CD14-positive monocyte (primary cell): ENCODE measurements at regions not wholly inside any gene's neighbourhood (a gene's known extent, or its start where the extent isn't known, plus 50 kb on each side); places are given as distances from the start of the nearest gene placed in this dataset.

Source experiments
- DNase-seq, 3 donors: peaks; one replicate each; pipeline ENCODE4 v3.0.0-alpha.2; 2011 to 2022
- H2AFZ ChIP-seq: 2 replicates; pipeline ENCODE4 v1.6.0; 2012; ENCODE audit warnings: mild to moderate bottlenecking, low read depth, low read length, inconsistent platforms; ENCODE audit not compliant: insufficient read depth, poor library complexity, severe bottlenecking
- H3K27ac ChIP-seq, 2 donors: 1 replicate in 1 of 2; 2 replicates in 1 of 2; pipeline ENCODE4 v1.5.1; 2012 to 2013; ENCODE audit warnings: low read length in 2 of 2, control low read depth in 1 of 2, inconsistent platforms in 1 of 2, low read depth in 1 of 2, mild to moderate bottlenecking in 1 of 2
- H3K27me3 ChIP-seq, 2 donors: one replicate each; pipeline versions ENCODE4 v1.6.0 to v1.6.1; 2011 to 2013; ENCODE audit warnings: low read length in 2 of 2; ENCODE audit not compliant: control insufficient read depth in 2 of 2, insufficient read depth in 2 of 2
- H3K36me3 ChIP-seq, 2 donors: replicated peaks in 1 of 2; 1 replicate in 1 of 2; 2 replicates in 1 of 2; pipeline versions ENCODE4 v1.5.1 to v1.6.1; 2012 to 2013; ENCODE audit warnings: low read length in 2 of 2, control low read depth in 1 of 2, inconsistent platforms in 1 of 2, mild to moderate bottlenecking in 1 of 2; ENCODE audit not compliant: insufficient read depth in 2 of 2, control insufficient read depth in 1 of 2
- H3K4me1 ChIP-seq, 2 donors: 1 replicate in 1 of 2; 2 replicates in 1 of 2; pipeline versions ENCODE4 v1.5.1 to v1.6.1; 2012 to 2013; ENCODE audit warnings: low read length in 2 of 2, control low read depth in 1 of 2, inconsistent platforms in 1 of 2, mild to moderate bottlenecking in 1 of 2, moderate library complexity in 1 of 2; ENCODE audit not compliant: insufficient read depth in 2 of 2, control insufficient read depth in 1 of 2
- H3K4me2 ChIP-seq: replicated peaks from 2 replicates; pipeline ENCODE3; 2012; ENCODE audit warnings: low read length, moderate library complexity, mild to moderate bottlenecking; ENCODE audit not compliant: poor library complexity, severe bottlenecking; ENCODE audit errors: extremely low read depth
- H3K4me3 ChIP-seq, 3 experiments: fragments of 200-600 bp in 1 of 3; sonication (generic) in 1 of 3; replicated peaks in 1 of 3; 1 replicate in 2 of 3; 2 replicates in 1 of 3; pipeline ENCODE4 v1.5.1; 2011 to 2013; ENCODE audit warnings: low read length in 3 of 3, mild to moderate bottlenecking in 3 of 3, control low read depth in 2 of 3, low read depth in 2 of 3, inconsistent platforms in 1 of 3, moderate library complexity in 1 of 3
- H3K79me2 ChIP-seq: 2 replicates; pipeline ENCODE4 v1.6.0; 2012; ENCODE audit warnings: mild to moderate bottlenecking, control low read depth, inconsistent platforms, low read length, moderate library complexity; ENCODE audit not compliant: insufficient read depth
- H3K9ac ChIP-seq: 2 replicates; pipeline ENCODE4 v1.6.0; 2017; ENCODE audit warnings: low read length, mild to moderate bottlenecking; ENCODE audit not compliant: insufficient read depth, poor library complexity, severe bottlenecking
- H3K9me3 ChIP-seq, 2 donors: replicated peaks in 1 of 2; 1 replicate in 1 of 2; 2 replicates in 1 of 2; pipeline versions ENCODE4 v1.5.1 to v1.6.1; 2012 to 2013; ENCODE audit warnings: low read length in 2 of 2, control low read depth in 1 of 2; ENCODE audit not compliant: control insufficient read depth in 1 of 2, insufficient read depth in 1 of 2
- H4K20me1 ChIP-seq: 2 replicates; pipeline ENCODE4 v1.6.0; 2012; ENCODE audit warnings: mild to moderate bottlenecking, low read length, control low read depth, moderate library complexity; ENCODE audit not compliant: insufficient read depth
- H3K27ac Mint-ChIP-seq, 7 donors: one replicate each; pipeline ENCODE4 v1.8.0; 2020; ENCODE audit warnings: mild to moderate bottlenecking in 7 of 7, mixed read lengths in 7 of 7, moderate library complexity in 6 of 7, inconsistent platforms in 2 of 7
- H3K27me3 Mint-ChIP-seq, 3 donors: one replicate each; pipeline ENCODE4 v1.8.0; 2021 to 2022; ENCODE audit warnings: low read depth in 3 of 3, mild to moderate bottlenecking in 3 of 3, mixed read lengths in 3 of 3, moderate library complexity in 3 of 3, inconsistent platforms in 1 of 3
- H3K36me3 Mint-ChIP-seq, 2 donors: one replicate each; pipeline ENCODE4 v1.8.0; 2020; ENCODE audit warnings: mixed read lengths in 2 of 2, inconsistent platforms in 1 of 2, mild to moderate bottlenecking in 1 of 2
- H3K4me1 Mint-ChIP-seq: one replicate; pipeline ENCODE4 v1.8.0; 2020; ENCODE audit warnings: mild to moderate bottlenecking, mixed read lengths
- H3K4me3 Mint-ChIP-seq, 2 donors: one replicate each; pipeline ENCODE4 v1.8.0; 2020; ENCODE audit warnings: mild to moderate bottlenecking in 2 of 2, mixed read lengths in 2 of 2, moderate library complexity in 1 of 2
- H3K9me3 Mint-ChIP-seq, 7 donors: one replicate each; pipeline ENCODE4 v1.8.0; 2020 to 2022; ENCODE audit warnings: mixed read lengths in 7 of 7, mild to moderate bottlenecking in 6 of 7, moderate library complexity in 6 of 7, inconsistent platforms in 2 of 7
- CTCF ChIP-seq: fragments of 200-600 bp; IDR thresholded peaks from one replicate; pipeline ENCODE4 v1.8.0; 2022; ENCODE audit warnings: antibody characterized with exemption, mild to moderate bottlenecking
- WGBS: methylation state at CpG from one replicate; pipeline ENCODE4 v1.1.5; 2013; ENCODE audit warnings: missing lambda C conversion rate; ENCODE audit not compliant: insufficient coverage; 5-methylcytosine and 5-hydroxymethylcytosine counted together
- intact Hi-C, 2 donors: fragments of 100-400 bp; cut with micrococcal nuclease; formaldehyde crosslinking; loops; one replicate each; pipeline versions ENCODE4 v1.15.0 to v1.15.1; 2023

GRCh38 chr22:27690599-27690998, 111.0 kb downstream of the MN1 start:
- H3K4me1 ChIP-seq: no peaks in the 10 kb centered on the region
- H3K27ac ChIP-seq: no peak overlapping the region
- Mint-ChIP-seq H3K4me3 (no peak overlapping the region), H3K27ac (no peak overlapping the region), H3K36me3 (no peaks in the 10 kb centered on the region), H3K9me3 (peaks cover 3 to 12% (median 9%) of the 10 kb centered on the region in 7 donors), H3K27me3 (peaks cover 2 to 3% (median 2%) of the 10 kb centered on the region in 3 donors), H3K4me1 (no peaks in the 10 kb centered on the region)
- H3K27me3 ChIP-seq: no peaks in the 10 kb centered on the region
- intact Hi-C loops: loop anchor here in 1 of 2 donors (10.0 kb wide), 1 partner anchor 114 kb away; the partner anchor contains the start of gene MN1
- no peak overlapping the region for H3K4me2 ChIP-seq
- no peaks in the 10 kb centered on the region for H3K36me3 ChIP-seq
- H3K4me3 ChIP-seq: no peak overlapping the region
- no peak overlapping the region for H2AFZ ChIP-seq
- no peak overlapping the region for H3K9ac ChIP-seq
- no peak for TF ChIP-seq CTCF
- H4K20me1 ChIP-seq: no peaks in the 10 kb centered on the region
- DNase-seq: no peak
- peaks cover 5 to 9% of the 10 kb centered on the region in 2 donors for H3K9me3 ChIP-seq
- no CpG with 5 or more reads among the region's 3 CpGs for WGBS
- H3K79me2 ChIP-seq: no peaks in the 10 kb centered on the region

- Histone ChIP-seq H2AFZ (no peak overlapping the region), H3K4me1 (no peaks in the 10 kb centered on the region), H3K79me2 (no peaks in the 10 kb centered on the region), H3K36me3 (no peaks in the 10 kb centered on the region), H3K4me2 (no peak overlapping the region), H4K20me1 (no peaks in the 10 kb centered on the region), H3K4me3 (no peak overlapping the region), H3K9me3 (peaks cover 12% of the 10 kb centered on the region in 2 donors), H3K9ac (no peak overlapping the region), H3K27ac (no peak overlapping the region), H3K27me3 (no peaks in the 10 kb centered on the region)
- intact Hi-C loops: loop anchor here in 1 of 2 donors (10.0 kb wide), 1 partner anchor 113 kb away; the partner anchor contains the start of gene MN1
- peaks cover 7 to 19% (median 16%) of the 10 kb centered on the region in 7 donors for H3K9me3 Mint-ChIP-seq
- H3K36me3 Mint-ChIP-seq: no peaks in the 10 kb centered on the region
- WGBS: 83% methylated on average over 1 of the region's 4 CpGs
- no peak overlapping the region for H3K4me3 Mint-ChIP-seq
- H3K4me1 Mint-ChIP-seq: no peaks in the 10 kb centered on the region
- no peak overlapping the region for H3K27ac Mint-ChIP-seq
- DNase-seq: no peak
- TF ChIP-seq CTCF: no peak
- H3K27me3 Mint-ChIP-seq: peaks cover 2 to 3% (median 2%) of the 10 kb centered on the region in 3 donors
Measured at GRCh38 chr22:27692243-27692642, 109.3 kb downstream of the MN1 start.
